GM19395 (cell line): ENCODE measurements at regions not wholly inside any gene's neighbourhood (a gene's known extent, or its start where the extent isn't known, plus 50 kb on each side); places are given as distances from the start of the nearest gene placed in this dataset.

ENCODE experiments used
- ATAC-seq: cut with Tn5 transposase; IDR thresholded peaks from one replicate; pipeline ENCODE4 v1.9.1; 2021; ENCODE audit warnings: mild to moderate bottlenecking, moderate library complexity; ENCODE audit not compliant: unreplicated experiment

DNA sequence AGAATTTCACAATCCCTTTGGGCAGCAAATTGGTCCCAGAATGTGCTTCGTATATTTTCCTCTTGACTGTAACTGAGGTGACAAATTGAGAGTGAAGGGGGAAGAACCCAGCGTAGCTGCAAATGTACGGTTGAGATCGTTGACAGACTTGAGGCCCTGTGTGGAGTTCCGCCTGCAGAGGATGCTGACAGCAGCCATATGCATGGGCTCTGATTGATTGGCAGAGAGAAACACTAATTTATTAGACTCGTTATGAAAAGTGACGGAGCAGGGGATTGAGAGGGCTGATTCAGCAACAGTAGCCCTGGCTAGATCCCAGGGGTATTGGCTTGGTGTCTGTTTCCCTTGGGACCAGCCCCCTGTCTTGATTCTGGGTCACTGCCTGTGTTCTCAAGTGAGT, 930.1 kb upstream of the EEF2KMT start:
- no peak for ATAC-seq

DNA sequence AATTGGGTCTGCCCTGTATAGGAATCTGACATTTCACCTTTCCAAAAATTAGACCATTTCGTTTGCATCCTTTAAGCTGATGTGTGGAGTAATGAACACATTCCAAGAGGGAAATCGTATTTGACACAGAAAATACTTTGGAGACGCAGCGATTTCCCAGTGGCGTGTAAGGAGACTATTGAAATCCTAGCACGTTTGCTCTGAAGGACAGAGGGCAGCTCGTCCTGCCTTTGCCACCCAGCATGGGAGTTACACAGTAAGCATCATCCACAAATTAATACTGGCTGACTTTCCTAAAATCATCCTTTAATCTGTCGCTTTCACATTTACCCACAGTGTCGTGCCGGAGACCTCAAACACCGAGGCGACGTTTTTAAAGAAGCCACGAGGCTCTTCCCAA, 925.9 kb upstream of the EEF2KMT start:
- no peak for ATAC-seq

GRCh38 chr16:6021276-6021943, 923.8 kb upstream of the EEF2KMT start:
- no peak for ATAC-seq

DNA sequence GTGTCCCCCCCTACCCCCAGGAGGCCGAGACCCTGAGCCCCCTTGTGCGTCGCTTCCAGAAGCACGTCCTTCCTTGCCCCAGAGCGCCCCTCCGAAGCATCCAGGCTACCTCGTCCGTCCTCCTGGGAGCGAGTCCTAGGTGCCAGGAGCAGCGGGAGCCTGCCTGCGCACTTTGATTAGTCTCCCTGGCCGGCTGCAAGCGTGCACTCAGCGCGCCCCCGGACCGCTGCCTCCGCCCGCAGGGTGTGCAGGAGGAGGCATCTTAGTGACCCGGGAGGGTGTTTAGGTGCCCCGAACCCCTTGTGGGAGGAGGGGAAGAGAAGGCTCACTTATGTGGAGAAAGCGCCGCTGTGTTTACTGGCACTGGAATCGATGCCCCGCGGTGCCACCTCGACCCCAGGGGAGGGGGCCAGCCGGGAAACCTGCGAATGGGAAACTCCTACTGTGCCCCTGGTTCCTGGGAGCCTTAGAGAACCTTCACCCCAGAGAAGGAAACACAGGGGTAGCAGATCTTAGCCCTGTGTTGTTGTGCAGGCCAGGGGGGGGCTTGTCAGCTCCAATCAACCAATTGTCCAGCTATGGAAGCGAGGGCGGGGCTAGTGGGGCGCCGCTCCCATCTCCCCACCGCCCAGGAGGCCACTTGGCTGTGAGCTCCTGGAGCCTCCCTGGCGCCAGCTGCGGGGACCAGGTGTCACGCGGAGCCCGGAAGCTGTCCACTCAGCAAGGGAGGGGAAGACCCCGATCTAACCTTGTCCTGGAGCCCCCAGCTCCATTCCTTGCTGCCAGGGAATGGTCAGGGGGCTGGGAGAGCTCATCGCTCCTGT, 922.8 kb upstream of the EEF2KMT start:
- no peak for ATAC-seq

- ATAC-seq, result no peak
Measured at GRCh38 chr16:6019490-6019991, 921.9 kb upstream of the EEF2KMT start.

GRCh38 chr16:6018848-6019489, 921.4 kb upstream of the EEF2KMT start:
- ATAC-seq, result no peak

- ATAC-seq, result no peak
Measured at GRCh38 chr16:6016530-6017184, 919.1 kb upstream of the EEF2KMT start.

GRCh38 chr16:6012716-6013115, 915.1 kb upstream of the EEF2KMT start:
- no peak for ATAC-seq

- ATAC-seq, result no peak
Measured at GRCh38 chr16:6009151-6009550, 911.6 kb upstream of the EEF2KMT start.

DNA sequence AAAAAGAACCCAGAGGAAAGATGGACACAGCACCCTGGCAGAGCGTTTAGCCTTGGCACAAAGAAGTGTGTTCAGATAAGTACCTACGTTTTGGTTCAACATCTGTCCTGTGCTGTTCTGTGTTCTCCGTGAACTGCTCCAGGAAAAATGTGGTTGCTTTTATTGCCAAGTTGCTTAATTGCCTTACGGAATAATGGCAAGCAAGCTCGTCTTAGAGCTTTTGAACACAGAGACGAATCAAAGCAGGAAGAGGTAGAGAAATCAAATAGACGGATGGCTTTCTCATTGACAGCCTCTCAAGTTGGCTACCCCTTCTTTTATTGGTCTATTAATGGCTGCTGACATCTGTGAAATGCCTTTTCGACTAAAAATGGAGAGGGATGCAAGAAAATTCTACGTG, 911.1 kb upstream of the EEF2KMT start:
- ATAC-seq, result no peak

GRCh38 chr16:5993356-5993755, 895.8 kb upstream of the EEF2KMT start:
- no peak for ATAC-seq

DNA sequence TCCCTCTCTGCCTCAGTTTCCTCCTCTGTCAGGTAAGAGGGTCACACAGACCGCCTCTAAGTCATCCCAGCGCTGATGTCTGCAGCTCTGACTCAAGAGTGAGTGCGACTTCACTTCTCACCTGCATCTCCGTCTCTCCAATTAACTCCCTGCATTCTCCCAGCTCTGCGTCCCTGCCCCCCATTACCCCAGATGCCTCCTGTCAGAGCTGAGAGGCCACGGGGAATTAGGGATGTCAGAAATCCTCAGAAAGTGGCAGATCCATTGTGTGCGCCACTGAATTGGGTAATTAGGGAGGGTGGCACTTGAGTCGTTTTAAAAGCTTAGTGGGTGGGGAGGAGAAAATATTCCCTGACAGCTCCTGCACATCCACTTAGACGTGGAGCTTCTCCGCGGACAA, 885.4 kb upstream of the EEF2KMT start:
- ATAC-seq, result no peak

DNA sequence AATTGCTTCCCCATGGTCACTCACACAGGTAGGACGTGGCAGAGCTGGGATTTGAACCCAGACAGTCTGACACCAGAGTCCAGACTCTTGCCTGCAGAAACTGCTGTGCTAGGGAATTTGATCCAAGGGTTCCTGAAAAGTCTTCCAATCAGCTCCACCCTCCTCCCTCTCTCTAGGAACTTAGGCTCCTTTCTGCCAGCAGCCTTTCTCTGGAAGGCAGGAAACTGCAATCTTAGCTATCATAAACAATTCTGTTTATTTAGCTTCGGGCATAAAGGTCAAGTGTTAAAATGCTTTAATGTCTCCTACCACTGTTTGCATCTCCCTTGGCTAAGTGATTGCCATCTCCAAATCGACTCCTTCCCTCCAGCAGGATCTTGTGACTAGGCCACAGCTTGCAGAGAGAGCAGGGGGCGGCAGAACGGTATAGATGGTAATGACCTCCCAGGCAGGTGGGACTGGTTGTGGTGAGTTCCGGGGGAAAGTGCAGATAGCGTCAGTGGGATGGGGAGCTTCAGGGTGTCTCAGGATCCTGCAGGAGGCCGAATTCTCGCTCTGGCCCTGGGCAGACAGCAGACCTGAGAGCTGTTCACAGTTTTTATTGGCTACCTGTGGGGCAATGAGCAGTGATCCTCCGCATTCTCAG, 882.4 kb upstream of the EEF2KMT start:
- ATAC-seq, result no peak

GRCh38 chr16:5977329-5977728, 879.7 kb upstream of the EEF2KMT start:
- ATAC-seq, result no peak

- no peak for ATAC-seq
Measured at GRCh38 chr16:5972747-5973146, 875.2 kb upstream of the EEF2KMT start.

- no peak for ATAC-seq
Measured at GRCh38 chr16:5971924-5972323, 874.3 kb upstream of the EEF2KMT start.

DNA sequence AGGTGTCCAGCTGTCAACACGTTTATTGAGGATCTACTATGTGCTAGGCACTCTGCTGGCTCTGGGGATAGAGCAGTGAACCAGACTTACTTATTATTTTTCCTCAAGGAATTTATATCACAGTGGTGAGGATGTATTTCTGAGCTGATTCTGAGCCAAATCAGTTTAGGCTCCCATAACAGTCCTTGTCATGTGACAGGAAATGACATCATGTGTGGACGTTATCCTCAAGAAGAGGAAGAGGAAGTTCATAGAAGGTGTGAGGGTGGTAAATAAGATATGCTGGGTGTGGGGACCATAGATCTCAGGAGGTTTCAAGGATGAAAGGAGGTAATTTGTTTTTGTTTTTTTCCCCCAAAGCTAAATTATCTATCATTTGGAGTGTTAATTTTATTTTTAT, 873.5 kb upstream of the EEF2KMT start:
- ATAC-seq, result no peak

- ATAC-seq, result no peak
Measured at GRCh38 chr16:5966004-5966403, 868.4 kb upstream of the EEF2KMT start.

GRCh38 chr16:5965321-5965720, 867.7 kb upstream of the EEF2KMT start:
- ATAC-seq, result no peak

DNA sequence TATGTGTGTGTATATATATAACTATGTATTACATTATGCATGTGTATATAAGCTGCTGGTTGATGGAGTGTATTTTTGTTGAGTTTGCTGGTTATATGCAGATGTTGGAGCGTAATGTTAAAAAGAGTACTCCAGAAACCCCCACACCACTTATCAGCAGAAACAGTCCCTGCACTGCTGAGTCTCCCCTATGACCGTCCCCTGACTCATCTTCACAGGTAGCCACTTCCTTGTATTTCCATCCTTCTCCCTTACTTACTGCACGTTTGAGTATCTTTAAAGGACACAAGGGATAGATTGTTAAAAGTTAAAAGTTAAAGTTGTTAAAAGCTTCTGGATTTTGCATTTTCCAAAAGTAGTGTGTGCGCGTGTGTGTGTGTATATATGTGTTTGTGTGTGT, 853.9 kb upstream of the EEF2KMT start:
- no peak for ATAC-seq

DNA sequence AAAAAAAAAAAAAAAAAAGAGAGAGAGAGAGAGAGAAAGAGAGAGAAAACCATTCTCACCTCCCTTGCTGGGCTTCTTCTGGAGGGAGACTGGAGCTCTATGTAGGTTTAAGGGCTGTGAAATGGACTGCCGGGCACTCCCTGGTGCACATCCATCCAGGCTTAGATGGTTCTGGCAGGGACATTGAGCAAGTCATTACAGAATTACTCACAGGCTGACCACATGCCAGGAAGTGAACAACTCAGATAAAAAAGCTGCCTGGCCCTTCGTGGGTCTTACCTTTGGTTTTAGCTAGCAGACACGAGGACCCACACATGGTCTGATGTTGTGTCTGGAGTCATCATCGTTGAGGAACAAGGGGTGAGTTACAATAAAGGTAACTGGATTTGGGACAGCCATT, 847.4 kb upstream of the EEF2KMT start:
- ATAC-seq, result no peak
